DND-41 (cell line): ENCODE measurements at regions not wholly inside any gene's neighbourhood (a gene's known extent, or its start where the extent isn't known, plus 50 kb on each side); places are given as distances from the start of the nearest gene placed in this dataset.

ENCODE experiments used
- EZH2 ChIP-seq: IDR thresholded peaks from 3 replicates; pipeline ENCODE4 v1.6.1; 2012; ENCODE audit warnings: borderline replicate concordance, low read depth, mild to moderate bottlenecking, moderate library complexity, low read length, inconsistent platforms; ENCODE audit not compliant: severe bottlenecking
- TF ChIP-seq, protein P1 (sequence below): IDR thresholded peaks from 2 replicates; pipeline ENCODE4 v1.5.1; 2012; ENCODE audit warnings: borderline replicate concordance, low read length, moderate library complexity, mild to moderate bottlenecking; ENCODE audit not compliant: poor library complexity, severe bottlenecking; ENCODE audit errors: extremely low read depth

DNA sequence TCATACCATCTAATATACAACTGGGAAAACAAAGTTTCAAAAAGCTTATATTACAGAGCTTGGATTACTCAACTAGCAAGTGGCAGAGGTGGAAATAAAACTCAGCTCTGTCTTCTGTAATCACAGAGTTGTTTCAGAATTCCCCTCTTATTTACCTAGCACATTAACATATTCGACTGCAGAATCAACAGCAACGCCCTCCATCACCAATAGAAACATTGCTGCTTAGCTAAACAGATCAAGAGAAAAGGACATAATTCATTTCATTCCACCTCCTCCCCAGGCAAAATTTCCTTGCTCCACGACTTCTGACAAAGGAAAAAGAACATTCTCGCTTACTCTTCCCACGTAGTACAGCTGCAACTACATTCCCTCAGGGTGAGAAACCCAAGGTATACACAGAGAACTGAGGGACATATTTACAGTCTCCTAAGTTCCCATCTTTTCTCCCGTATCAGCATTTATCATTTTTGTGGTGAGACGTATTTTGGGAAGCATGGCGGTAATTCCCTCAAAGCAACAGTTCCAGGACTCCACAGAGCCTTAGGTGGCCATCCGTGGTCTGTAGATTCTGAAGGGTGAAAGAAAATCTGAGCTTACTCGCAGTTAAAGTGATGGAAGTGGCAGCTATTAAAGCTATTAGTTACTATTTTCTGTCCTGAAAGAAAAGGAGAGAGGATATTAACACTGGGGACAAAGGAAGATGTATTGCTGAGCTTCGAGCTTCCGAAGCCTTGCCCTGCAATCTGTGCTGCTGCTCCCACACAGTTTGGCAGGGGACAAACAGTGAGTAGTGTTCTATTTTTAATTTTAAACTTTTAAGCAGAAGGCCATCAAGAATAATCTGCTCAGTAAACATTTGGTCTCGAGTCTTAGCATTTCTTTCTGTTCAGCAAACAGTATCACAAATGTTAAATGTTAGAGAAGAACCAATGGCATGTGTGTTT is 1296.2 kb downstream of the CDH8 start:
- no peak for TF ChIP-seq EZH2
- TF ChIP-seq, protein P1, sequence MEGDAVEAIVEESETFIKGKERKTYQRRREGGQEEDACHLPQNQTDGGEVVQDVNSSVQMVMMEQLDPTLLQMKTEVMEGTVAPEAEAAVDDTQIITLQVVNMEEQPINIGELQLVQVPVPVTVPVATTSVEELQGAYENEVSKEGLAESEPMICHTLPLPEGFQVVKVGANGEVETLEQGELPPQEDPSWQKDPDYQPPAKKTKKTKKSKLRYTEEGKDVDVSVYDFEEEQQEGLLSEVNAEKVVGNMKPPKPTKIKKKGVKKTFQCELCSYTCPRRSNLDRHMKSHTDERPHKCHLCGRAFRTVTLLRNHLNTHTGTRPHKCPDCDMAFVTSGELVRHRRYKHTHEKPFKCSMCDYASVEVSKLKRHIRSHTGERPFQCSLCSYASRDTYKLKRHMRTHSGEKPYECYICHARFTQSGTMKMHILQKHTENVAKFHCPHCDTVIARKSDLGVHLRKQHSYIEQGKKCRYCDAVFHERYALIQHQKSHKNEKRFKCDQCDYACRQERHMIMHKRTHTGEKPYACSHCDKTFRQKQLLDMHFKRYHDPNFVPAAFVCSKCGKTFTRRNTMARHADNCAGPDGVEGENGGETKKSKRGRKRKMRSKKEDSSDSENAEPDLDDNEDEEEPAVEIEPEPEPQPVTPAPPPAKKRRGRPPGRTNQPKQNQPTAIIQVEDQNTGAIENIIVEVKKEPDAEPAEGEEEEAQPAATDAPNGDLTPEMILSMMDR: no peak
